ENCODE measurements at regions not wholly inside any gene's neighbourhood (a gene's known extent, or its start where the extent isn't known, plus 50 kb on each side); places are given as distances from the start of the nearest gene placed in this dataset.

DNA sequence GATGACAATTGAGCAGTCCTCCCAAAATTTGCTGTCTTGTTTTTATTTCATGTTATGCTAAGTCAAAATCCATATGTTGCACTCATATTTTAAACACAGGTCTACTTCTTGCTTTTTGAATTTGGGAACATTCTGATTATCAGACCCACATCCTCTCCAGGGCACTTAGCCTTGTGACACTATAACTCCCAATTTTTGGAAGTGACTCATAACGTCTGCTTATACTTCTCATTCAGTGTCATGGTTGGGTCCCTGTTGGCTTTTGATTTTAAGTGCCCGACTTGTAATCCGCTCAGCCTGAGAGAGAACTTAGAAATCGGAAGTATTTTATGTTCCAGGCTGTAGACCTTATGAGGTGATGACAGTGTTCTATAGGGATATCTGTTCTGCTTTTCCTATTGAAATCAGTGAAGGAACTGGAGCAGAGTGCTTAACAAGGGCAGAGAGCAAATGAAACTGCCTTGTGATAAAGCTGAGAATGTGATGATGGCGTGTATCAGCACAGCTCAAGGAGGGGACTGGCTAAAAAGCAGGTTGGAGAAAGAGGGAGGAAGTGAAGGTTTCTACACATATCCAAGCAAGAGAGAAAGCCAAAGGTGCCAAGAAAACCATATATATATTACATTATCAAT lies 136.0 kb downstream of the HLX start:
- H3K36me3 ChIP-seq (ENCODE audit: control insufficient read depth in 2 of 2, insufficient read depth in 2 of 2, low read length in 1 of 2), result no peaks in the 10 kb centered on the region
- H3K9me3 ChIP-seq (ENCODE audit: control insufficient read depth in 2 of 2, insufficient read depth in 1 of 2, low read length in 1 of 2), result no peaks in the 10 kb centered on the region
- WGBS, result 97% methylated on average over 5 of the region's 5 CpGs
- no peak overlapping the region for H3K27ac ChIP-seq (ENCODE audit: low read depth in 1 of 2, low read length in 1 of 2)
- H3K4me1 ChIP-seq (ENCODE audit: control insufficient read depth in 2 of 2, insufficient read depth in 2 of 2, low read length in 2 of 2), result no peaks in the 10 kb centered on the region
- no peaks in the 10 kb centered on the region for H3K27me3 ChIP-seq (ENCODE audit: control insufficient read depth in 2 of 2, insufficient read depth in 1 of 2, low read length in 1 of 2)
- DNase-seq (ENCODE audit: low read depth in 6 of 9, low spot score in 9 of 9), result no peak
- no peak overlapping the region for H3K4me3 ChIP-seq (ENCODE audit: low read length in 2 of 2)

DNA sequence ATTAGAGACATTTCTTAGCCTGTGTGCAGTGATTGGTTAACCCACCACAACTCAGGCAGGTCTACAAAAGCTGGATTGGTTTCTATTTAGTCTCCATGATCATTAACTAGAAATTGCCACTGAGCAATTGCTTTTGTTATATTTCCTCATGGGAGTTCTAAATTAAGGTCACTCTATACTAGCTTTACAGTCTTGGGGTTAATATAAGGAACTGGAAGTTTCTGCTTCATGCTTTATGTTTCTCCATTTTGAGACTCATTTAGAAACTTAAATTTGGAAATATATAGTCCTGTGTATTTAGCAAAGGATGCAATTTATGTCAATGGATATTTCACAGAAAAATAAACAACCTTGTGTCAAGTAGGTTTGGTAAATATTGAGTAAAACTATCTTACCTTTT lies 137.5 kb downstream of the HLX start:
- DNase-seq (ENCODE audit: low read depth in 6 of 9, low spot score in 9 of 9), result no peak
- H3K36me3 ChIP-seq (ENCODE audit: control insufficient read depth in 2 of 2, insufficient read depth in 2 of 2, low read length in 1 of 2), result no peaks in the 10 kb centered on the region
- H3K27me3 ChIP-seq (ENCODE audit: control insufficient read depth in 2 of 2, insufficient read depth in 1 of 2, low read length in 1 of 2), result no peaks in the 10 kb centered on the region
- H3K4me1 ChIP-seq (ENCODE audit: control insufficient read depth in 2 of 2, insufficient read depth in 2 of 2, low read length in 2 of 2), result no peaks in the 10 kb centered on the region
- H3K27ac ChIP-seq (ENCODE audit: low read depth in 1 of 2, low read length in 1 of 2), result no peak overlapping the region
- H3K9me3 ChIP-seq (ENCODE audit: control insufficient read depth in 2 of 2, insufficient read depth in 1 of 2, low read length in 1 of 2), result no peaks in the 10 kb centered on the region
- H3K4me3 ChIP-seq (ENCODE audit: low read length in 2 of 2), result no peak overlapping the region

DNA sequence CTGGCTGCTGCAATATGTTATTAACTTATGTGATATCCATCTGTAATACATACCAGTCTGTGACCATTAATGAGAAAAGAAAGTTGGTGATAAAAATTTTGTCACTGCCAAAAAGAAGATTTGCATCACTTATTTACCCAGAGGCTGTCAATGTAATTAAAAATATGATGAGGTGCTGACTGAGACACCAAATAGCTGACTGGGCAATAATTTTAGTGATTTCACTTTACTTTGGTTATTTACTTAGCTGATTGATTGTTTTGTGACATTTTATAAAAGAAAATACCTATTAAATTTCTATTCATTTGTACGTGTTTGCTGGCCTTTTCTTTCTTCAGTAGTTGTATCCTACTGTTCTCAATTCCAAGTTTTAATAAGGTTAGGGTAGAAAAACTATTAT lies 139.2 kb downstream of the HLX start:
- 94% methylated on average over 1 of the region's 1 CpG for WGBS
- Histone ChIP-seq H3K4me3 (ENCODE audit: low read length in 2 of 2) (no peak overlapping the region), H3K36me3 (ENCODE audit: control insufficient read depth in 2 of 2, insufficient read depth in 2 of 2, low read length in 1 of 2) (no peaks in the 10 kb centered on the region), H3K27me3 (ENCODE audit: control insufficient read depth in 2 of 2, insufficient read depth in 1 of 2, low read length in 1 of 2) (no peaks in the 10 kb centered on the region), H3K27ac (ENCODE audit: low read depth in 1 of 2, low read length in 1 of 2) (no peak overlapping the region), H3K4me1 (ENCODE audit: control insufficient read depth in 2 of 2, insufficient read depth in 2 of 2, low read length in 2 of 2) (no peaks in the 10 kb centered on the region), H3K9me3 (ENCODE audit: control insufficient read depth in 2 of 2, insufficient read depth in 1 of 2, low read length in 1 of 2) (no peaks in the 10 kb centered on the region)
- DNase-seq (ENCODE audit: low read depth in 6 of 9, low spot score in 9 of 9), result no peak

DNA sequence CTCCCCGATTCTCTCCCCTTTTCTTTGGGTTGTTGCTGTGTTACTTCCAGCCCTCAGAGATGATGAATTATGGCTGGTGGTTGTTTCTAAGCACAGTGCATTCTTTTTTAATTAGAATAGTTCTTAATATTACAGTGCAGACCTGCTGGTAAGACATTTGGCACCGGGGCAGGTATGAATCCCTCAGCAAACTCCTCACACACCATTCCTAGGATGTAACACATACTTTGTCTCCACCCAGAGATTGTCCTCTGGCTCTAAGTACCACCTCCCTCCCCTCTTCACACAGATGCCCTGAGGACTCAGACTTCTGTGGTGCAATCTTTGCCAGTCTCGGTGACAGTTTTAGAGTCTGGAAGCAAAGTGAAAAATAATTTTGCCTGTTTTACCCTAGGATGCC lies 143.1 kb downstream of the HLX start:
- Histone ChIP-seq H3K36me3 (ENCODE audit: control insufficient read depth in 2 of 2, insufficient read depth in 2 of 2, low read length in 1 of 2) (no peaks in the 10 kb centered on the region), H3K4me1 (ENCODE audit: control insufficient read depth in 2 of 2, insufficient read depth in 2 of 2, low read length in 2 of 2) (no peaks in the 10 kb centered on the region), H3K4me3 (ENCODE audit: low read length in 2 of 2) (no peak overlapping the region), H3K27ac (ENCODE audit: low read depth in 1 of 2, low read length in 1 of 2) (no peak overlapping the region), H3K27me3 (ENCODE audit: control insufficient read depth in 2 of 2, insufficient read depth in 1 of 2, low read length in 1 of 2) (no peaks in the 10 kb centered on the region), H3K9me3 (ENCODE audit: control insufficient read depth in 2 of 2, insufficient read depth in 1 of 2, low read length in 1 of 2) (no peaks in the 10 kb centered on the region)
- 92% methylated on average over 3 of the region's 3 CpGs for WGBS
- no peak for DNase-seq (ENCODE audit: low read depth in 6 of 9, low spot score in 9 of 9)

DNA sequence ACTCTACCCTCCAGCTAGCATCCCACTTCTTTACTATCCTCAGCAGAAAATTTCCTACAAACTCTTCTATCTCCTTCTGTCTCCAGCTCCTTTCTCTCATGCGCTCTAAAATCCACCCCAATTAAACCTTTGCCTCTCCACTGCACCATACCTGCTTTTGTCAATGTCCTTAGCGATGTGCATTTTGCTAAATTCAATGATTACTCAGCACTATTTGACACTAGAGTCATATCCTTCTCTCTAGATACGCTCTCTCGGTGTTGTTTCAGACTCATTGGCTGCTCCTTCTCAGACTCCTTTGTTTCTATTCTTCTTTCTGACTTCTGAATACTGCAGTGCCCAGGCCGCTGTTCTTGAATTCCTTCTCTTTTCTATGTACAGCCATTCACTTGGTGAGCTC lies 144.2 kb downstream of the HLX start:
- Histone ChIP-seq H3K4me3 (ENCODE audit: low read length in 2 of 2) (no peak overlapping the region), H3K27ac (ENCODE audit: low read depth in 1 of 2, low read length in 1 of 2) (no peak overlapping the region), H3K27me3 (ENCODE audit: control insufficient read depth in 2 of 2, insufficient read depth in 1 of 2, low read length in 1 of 2) (no peaks in the 10 kb centered on the region), H3K36me3 (ENCODE audit: control insufficient read depth in 2 of 2, insufficient read depth in 2 of 2, low read length in 1 of 2) (no peaks in the 10 kb centered on the region), H3K4me1 (ENCODE audit: control insufficient read depth in 2 of 2, insufficient read depth in 2 of 2, low read length in 2 of 2) (no peaks in the 10 kb centered on the region), H3K9me3 (ENCODE audit: control insufficient read depth in 2 of 2, insufficient read depth in 1 of 2, low read length in 1 of 2) (no peaks in the 10 kb centered on the region)
- WGBS, result 94% methylated on average over 5 of the region's 5 CpGs
- DNase-seq (ENCODE audit: low read depth in 6 of 9, low spot score in 9 of 9), result no peak

DNA sequence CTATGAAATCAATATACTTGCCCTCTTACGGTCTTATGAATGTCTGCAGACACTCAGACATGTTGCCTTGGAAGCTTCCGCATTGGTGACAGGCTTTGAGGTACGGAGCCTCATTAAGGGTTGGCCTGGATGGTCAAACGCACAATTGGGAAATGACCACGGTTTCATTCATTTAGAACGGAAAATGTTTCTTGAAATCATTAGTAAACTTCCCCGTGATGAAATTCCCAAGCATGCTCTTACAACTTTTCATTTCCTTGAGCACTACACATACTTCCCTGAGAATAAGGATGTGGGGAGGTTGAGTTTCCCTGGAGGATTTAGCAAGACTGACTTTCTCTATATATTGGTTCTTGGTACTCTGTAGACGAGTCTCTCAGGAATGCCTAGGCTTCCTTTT lies 146.3 kb downstream of the HLX start:
- no peaks in the 10 kb centered on the region for H3K9me3 ChIP-seq (ENCODE audit: control insufficient read depth in 2 of 2, insufficient read depth in 1 of 2, low read length in 1 of 2)

DNA sequence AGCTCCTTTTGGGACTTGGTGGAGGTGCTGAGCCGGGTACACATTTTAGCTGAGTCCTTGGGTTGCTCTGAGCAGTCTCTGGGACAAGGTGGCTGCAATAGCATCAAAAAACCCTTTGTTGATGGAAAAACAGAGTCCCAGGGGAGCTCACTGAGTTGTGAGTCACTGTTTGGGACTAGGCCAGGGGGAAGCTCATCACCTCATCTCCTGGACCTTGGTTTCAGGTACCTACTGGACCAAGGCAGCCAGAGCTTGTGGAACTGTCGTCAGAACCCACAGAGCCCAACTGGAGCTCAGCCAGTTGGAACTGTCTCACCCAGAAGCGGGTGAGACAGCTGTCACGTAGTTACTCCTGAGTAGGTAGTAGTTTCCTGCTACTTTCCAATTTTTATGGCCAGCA lies 146.7 kb downstream of the HLX start:
- DNase-seq (ENCODE audit: low read depth in 6 of 9, low spot score in 9 of 9), result no peak
- no peaks in the 10 kb centered on the region for H3K4me1 ChIP-seq (ENCODE audit: control insufficient read depth in 2 of 2, insufficient read depth in 2 of 2, low read length in 2 of 2)
- H3K36me3 ChIP-seq (ENCODE audit: control insufficient read depth in 2 of 2, insufficient read depth in 2 of 2, low read length in 1 of 2), result no peaks in the 10 kb centered on the region
- no peaks in the 10 kb centered on the region for H3K9me3 ChIP-seq (ENCODE audit: control insufficient read depth in 2 of 2, insufficient read depth in 1 of 2, low read length in 1 of 2)
- no peak overlapping the region for H3K4me3 ChIP-seq (ENCODE audit: low read length in 2 of 2)
- H3K27ac ChIP-seq (ENCODE audit: low read depth in 1 of 2, low read length in 1 of 2), result no peak overlapping the region
- WGBS, result 87% methylated on average over 4 of the region's 4 CpGs
- no peaks in the 10 kb centered on the region for H3K27me3 ChIP-seq (ENCODE audit: control insufficient read depth in 2 of 2, insufficient read depth in 1 of 2, low read length in 1 of 2)

More for the DNA sequence above, 146.3 kb downstream of the HLX start:
- Histone ChIP-seq H3K4me1 (ENCODE audit: control insufficient read depth in 2 of 2, insufficient read depth in 2 of 2, low read length in 2 of 2) (no peaks in the 10 kb centered on the region), H3K27me3 (ENCODE audit: control insufficient read depth in 2 of 2, insufficient read depth in 1 of 2, low read length in 1 of 2) (no peaks in the 10 kb centered on the region), H3K36me3 (ENCODE audit: control insufficient read depth in 2 of 2, insufficient read depth in 2 of 2, low read length in 1 of 2) (no peaks in the 10 kb centered on the region), H3K4me3 (ENCODE audit: low read length in 2 of 2) (no peak overlapping the region), H3K27ac (ENCODE audit: low read depth in 1 of 2, low read length in 1 of 2) (no peak overlapping the region)
- WGBS, result 96% methylated on average over 8 of the region's 8 CpGs
- DNase-seq (ENCODE audit: low read depth in 6 of 9, low spot score in 9 of 9), result no peak

DNA sequence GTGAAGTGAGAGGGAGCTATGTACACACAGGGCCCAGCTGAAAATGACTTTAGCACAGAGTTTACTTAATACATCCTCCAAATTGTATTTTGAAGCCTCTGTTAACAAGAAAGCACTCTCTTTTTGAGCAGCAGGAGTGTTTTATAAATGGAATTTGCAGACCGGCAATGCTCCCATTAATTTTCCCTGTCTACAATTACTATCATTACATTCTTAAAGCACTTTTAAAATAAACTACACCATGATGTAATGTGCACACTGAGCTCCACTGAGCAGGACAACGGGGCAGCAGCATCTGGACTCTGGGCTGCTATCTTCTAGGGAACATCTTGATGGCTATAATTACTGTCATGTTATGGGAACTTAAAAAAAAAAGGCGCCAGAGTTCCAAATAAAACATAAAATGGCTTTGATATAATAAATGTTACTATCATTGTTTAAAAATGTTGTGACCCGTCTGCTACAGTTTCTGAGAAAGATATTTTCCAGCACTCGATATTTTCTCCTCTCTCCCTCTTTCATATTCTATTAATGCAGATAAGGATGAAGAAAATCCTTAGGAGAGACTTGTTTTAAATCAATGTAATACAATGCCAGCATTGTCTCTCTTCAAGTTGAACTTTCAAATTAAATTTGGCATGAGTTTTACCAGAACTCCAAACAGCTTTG lies 150.9 kb downstream of the HLX start:
- no peaks in the 10 kb centered on the region for H3K36me3 ChIP-seq (ENCODE audit: control insufficient read depth in 2 of 2, insufficient read depth in 2 of 2, low read length in 1 of 2)
- H3K27me3 ChIP-seq (ENCODE audit: control insufficient read depth in 2 of 2, insufficient read depth in 1 of 2, low read length in 1 of 2), result no peaks in the 10 kb centered on the region
- H3K9me3 ChIP-seq (ENCODE audit: control insufficient read depth in 2 of 2, insufficient read depth in 1 of 2, low read length in 1 of 2), result no peaks in the 10 kb centered on the region
- WGBS, result 91% methylated on average over 5 of the region's 5 CpGs
- H3K27ac ChIP-seq (ENCODE audit: low read depth in 1 of 2, low read length in 1 of 2), result no peak overlapping the region
- no peak for DNase-seq (ENCODE audit: low read depth in 6 of 9, low spot score in 9 of 9)
- H3K4me1 ChIP-seq (ENCODE audit: control insufficient read depth in 2 of 2, insufficient read depth in 2 of 2, low read length in 2 of 2), result no peaks in the 10 kb centered on the region
- no peak overlapping the region for H3K4me3 ChIP-seq (ENCODE audit: low read length in 2 of 2)

DNA sequence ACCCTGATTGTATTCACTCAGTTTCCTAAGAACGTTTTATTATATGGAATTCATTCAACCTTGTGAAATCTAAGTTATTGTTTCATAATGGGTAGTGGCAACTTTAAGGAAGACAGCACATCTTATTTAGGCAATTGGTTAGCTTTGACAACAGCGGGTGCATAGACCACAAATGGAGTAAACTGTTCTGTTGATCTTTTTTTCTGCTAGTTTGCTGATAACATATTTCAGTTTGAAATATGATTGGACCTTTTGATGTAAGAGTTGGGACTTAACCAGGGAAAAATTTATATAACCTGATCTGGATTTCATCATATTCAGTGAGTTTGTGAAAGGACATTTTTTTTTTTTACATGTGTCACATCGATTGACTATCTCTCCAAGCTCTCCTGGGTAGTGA lies 151.7 kb downstream of the HLX start:
- H3K27me3 ChIP-seq (ENCODE audit: control insufficient read depth in 2 of 2, insufficient read depth in 1 of 2, low read length in 1 of 2), result no peaks in the 10 kb centered on the region
- H3K4me3 ChIP-seq (ENCODE audit: low read length in 2 of 2), result no peak overlapping the region
- 88% methylated on average over 3 of the region's 3 CpGs for WGBS
- H3K36me3 ChIP-seq (ENCODE audit: control insufficient read depth in 2 of 2, insufficient read depth in 2 of 2, low read length in 1 of 2), result no peaks in the 10 kb centered on the region
- DNase-seq (ENCODE audit: low read depth in 6 of 9, low spot score in 9 of 9), result no peak
- H3K27ac ChIP-seq (ENCODE audit: low read depth in 1 of 2, low read length in 1 of 2), result no peak overlapping the region
- H3K9me3 ChIP-seq (ENCODE audit: control insufficient read depth in 2 of 2, insufficient read depth in 1 of 2, low read length in 1 of 2), result no peaks in the 10 kb centered on the region
- no peaks in the 10 kb centered on the region for H3K4me1 ChIP-seq (ENCODE audit: control insufficient read depth in 2 of 2, insufficient read depth in 2 of 2, low read length in 2 of 2)
